ENCODE measurements at regions not wholly inside any gene's neighbourhood (a gene's known extent, or its start where the extent isn't known, plus 50 kb on each side); places are given as distances from the start of the nearest gene placed in this dataset.

DNA sequence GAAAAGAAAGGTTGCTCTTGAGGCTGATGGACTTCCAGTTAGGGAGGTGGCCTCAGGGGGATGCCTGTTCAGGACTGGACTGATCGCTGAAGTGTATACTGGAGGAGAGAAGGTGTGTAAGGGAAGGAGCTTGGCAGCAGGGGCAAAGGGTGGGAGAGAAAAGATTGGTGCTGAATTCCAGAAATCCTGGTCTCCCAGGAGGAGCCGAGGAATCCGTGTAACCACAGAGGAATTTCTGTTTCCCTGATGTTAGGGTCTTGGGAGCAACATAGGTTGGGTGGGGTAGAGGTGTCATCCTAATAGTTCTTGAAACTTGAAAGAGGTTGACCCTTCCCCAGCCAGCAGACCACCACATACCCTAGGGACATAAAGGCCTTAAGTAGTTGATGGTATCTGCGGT, 88.9 kb upstream of the PTPN3 start:
- H3K4me1 ChIP-seq (replicated peaks in 1 of 2), result no peaks in the 10 kb centered on the region
- no peaks in the 10 kb centered on the region for H3K27me3 ChIP-seq
- no peak overlapping the region for H3K4me3 ChIP-seq
- no peak for DNase-seq
- WGBS, 4 donors, result 88 to 94% (median 90%) methylated on average over 4 of the region's 4 CpGs
- H3K36me3 ChIP-seq (replicated peaks in 1 of 2), result no peaks in the 10 kb centered on the region
- H3K27ac ChIP-seq, result no peak overlapping the region
- intact Hi-C loops (cut with DNase I), result loop anchor here in 1 of 2 donors (10.0 kb wide), 1 partner anchor 568 kb away; no protein-coding TSS in a partner anchor
- no peaks in the 10 kb centered on the region for H3K9me3 ChIP-seq (replicated peaks in 1 of 3)
- no peak for TF ChIP-seq POLR2A (IDR thresholded peaks at IDR 0.05)
- TF ChIP-seq, protein P1, sequence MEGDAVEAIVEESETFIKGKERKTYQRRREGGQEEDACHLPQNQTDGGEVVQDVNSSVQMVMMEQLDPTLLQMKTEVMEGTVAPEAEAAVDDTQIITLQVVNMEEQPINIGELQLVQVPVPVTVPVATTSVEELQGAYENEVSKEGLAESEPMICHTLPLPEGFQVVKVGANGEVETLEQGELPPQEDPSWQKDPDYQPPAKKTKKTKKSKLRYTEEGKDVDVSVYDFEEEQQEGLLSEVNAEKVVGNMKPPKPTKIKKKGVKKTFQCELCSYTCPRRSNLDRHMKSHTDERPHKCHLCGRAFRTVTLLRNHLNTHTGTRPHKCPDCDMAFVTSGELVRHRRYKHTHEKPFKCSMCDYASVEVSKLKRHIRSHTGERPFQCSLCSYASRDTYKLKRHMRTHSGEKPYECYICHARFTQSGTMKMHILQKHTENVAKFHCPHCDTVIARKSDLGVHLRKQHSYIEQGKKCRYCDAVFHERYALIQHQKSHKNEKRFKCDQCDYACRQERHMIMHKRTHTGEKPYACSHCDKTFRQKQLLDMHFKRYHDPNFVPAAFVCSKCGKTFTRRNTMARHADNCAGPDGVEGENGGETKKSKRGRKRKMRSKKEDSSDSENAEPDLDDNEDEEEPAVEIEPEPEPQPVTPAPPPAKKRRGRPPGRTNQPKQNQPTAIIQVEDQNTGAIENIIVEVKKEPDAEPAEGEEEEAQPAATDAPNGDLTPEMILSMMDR (IDR thresholded peaks at IDR 0.05), result no peak

DNA sequence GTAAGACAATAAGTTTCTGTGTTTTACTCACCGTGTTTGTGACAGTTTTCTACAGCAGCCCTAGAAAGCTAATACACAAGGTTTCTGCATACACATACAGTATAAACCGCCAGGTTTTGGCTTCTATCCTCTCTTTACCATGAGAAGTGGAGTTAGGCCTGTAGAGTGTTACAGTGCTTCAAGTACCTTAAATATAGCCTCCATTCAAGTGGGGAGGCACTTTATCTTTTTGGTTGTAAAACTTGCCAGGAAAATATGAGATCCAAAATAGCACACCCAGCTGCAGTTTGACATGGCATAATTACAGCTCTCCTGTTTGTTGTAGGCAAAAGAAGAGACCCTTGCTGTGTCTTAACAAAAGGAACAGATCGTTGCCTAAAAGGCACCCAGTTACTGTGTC, 90.3 kb upstream of the PTPN3 start:
- DNase-seq, result no peak
- TF ChIP-seq, protein P1 (IDR thresholded peaks at IDR 0.05), result no peak
- TF ChIP-seq POLR2A (IDR thresholded peaks at IDR 0.05), result no peak
- Histone ChIP-seq H3K4me1 (replicated peaks in 1 of 2) (no peaks in the 10 kb centered on the region), H3K36me3 (replicated peaks in 1 of 2) (no peaks in the 10 kb centered on the region), H3K27ac (no peak overlapping the region), H3K9me3 (replicated peaks in 1 of 3) (no peaks in the 10 kb centered on the region), H3K27me3 (no peaks in the 10 kb centered on the region), H3K4me3 (no peak overlapping the region)
- intact Hi-C loops (cut with DNase I), result loop anchor here in 1 of 2 donors (10.0 kb wide), 1 partner anchor 566 kb away; no protein-coding TSS in a partner anchor
- WGBS, 4 donors, result 75 to 84% (median 81%) methylated on average over 3 of the region's 3 CpGs

DNA sequence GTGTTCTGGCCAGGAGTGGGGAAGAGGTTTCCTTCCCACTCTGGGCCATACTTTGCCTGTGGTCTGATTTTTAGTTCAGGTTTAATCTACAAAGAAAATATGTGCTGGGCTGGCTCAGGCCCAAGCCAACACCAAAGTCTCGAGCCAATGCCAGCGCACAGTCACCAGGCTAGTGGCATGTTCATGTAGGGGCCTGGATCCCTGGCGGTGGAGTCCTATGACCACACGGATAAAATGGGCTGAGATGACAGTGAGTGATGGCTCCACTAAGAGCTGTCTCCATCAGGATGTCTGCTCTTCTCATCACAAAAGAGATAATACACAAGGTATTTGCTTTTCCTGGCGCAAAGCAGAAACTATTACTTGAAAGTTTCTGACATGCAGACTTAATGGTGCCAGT, 92.9 kb upstream of the PTPN3 start:
- Histone ChIP-seq H3K4me3 (no peak overlapping the region), H3K9me3 (replicated peaks in 1 of 3) (no peaks in the 10 kb centered on the region), H3K27ac (no peak overlapping the region), H3K4me1 (replicated peaks in 1 of 2) (no peaks in the 10 kb centered on the region), H3K27me3 (no peaks in the 10 kb centered on the region), H3K36me3 (replicated peaks in 1 of 2) (no peaks in the 10 kb centered on the region)
- no peak for TF ChIP-seq POLR2A (IDR thresholded peaks at IDR 0.05)
- TF ChIP-seq, protein P1 (IDR thresholded peaks at IDR 0.05), result no peak
- 62 to 71% (median 67%) methylated on average over 5 of the region's 5 CpGs for WGBS, 4 donors
- no peak for DNase-seq
- intact Hi-C loops (cut with DNase I), result no loop called here

DNA sequence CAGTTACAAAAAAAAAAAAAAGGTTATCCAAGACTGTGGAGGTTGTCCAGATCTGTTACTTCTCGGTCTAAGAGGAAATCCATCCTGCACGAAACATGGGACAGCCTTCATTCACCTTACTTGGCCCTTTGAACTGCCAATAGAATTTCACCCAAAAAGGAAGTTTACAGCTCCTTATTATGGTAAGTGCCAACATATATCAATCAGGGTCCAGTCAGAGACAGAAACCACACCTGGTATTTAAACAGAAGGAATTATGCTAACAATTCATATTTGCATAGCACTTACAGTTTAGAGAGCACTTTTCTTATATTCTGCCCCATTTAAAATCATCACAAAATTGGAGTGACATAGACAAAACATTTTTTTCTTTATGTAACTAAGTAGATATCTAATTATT, 93.6 kb upstream of the PTPN3 start:
- no peak for DNase-seq
- intact Hi-C loops (cut with DNase I), result no loop called here

More for the DNA sequence above, 93.6 kb upstream of the PTPN3 start:
- no peaks in the 10 kb centered on the region for H3K27me3 ChIP-seq
- H3K27ac ChIP-seq, result no peak overlapping the region
- H3K9me3 ChIP-seq (replicated peaks in 1 of 3), result no peaks in the 10 kb centered on the region
- H3K4me3 ChIP-seq, result no peak overlapping the region
- TF ChIP-seq, protein P1 (IDR thresholded peaks at IDR 0.05), result no peak
- no peak for TF ChIP-seq POLR2A (IDR thresholded peaks at IDR 0.05)
- WGBS, 4 donors, result 64 to 85% (median 79%) methylated on average over 2 of the region's 2 CpGs
- H3K36me3 ChIP-seq (replicated peaks in 1 of 2), result no peaks in the 10 kb centered on the region
- H3K4me1 ChIP-seq (replicated peaks in 1 of 2), result no peaks in the 10 kb centered on the region
